ENCODE measurements at regions not wholly inside any gene's neighbourhood (a gene's known extent, or its start where the extent isn't known, plus 50 kb on each side); places are given as distances from the start of the nearest gene placed in this dataset.

- Mint-ChIP-seq H3K27me3 (ENCODE audit: unreplicated experiment) (no peaks in the 10 kb centered on the region), H3K36me3 (ENCODE audit: unreplicated experiment) (peaks cover 2% of the 10 kb centered on the region), H3K4me1 (ENCODE audit: unreplicated experiment) (no peaks in the 10 kb centered on the region), H3K9me3 (ENCODE audit: unreplicated experiment) (peaks cover 8% of the 10 kb centered on the region), H3K4me3 (ENCODE audit: unreplicated experiment) (no peak overlapping the region), H3K27ac (ENCODE audit: unreplicated experiment) (no peak overlapping the region)
- TF ChIP-seq CTCF (IDR thresholded peaks at IDR 0.05), result no peak
- DNase-seq (ENCODE audit: extremely low spot score, unreplicated experiment), result no peak
These were observed 1865.6 kb upstream of the FLRT2 start for GRCh38 chr14:83664389-83664788.

- DNase-seq (ENCODE audit: extremely low spot score, unreplicated experiment), result no peak
- Mint-ChIP-seq H3K9me3 (ENCODE audit: unreplicated experiment) (peaks cover 18% of the 10 kb centered on the region), H3K4me3 (ENCODE audit: unreplicated experiment) (no peak overlapping the region), H3K27me3 (ENCODE audit: unreplicated experiment) (no peaks in the 10 kb centered on the region), H3K4me1 (ENCODE audit: unreplicated experiment) (peaks cover 7% of the 10 kb centered on the region), H3K36me3 (ENCODE audit: unreplicated experiment) (peaks cover 6% of the 10 kb centered on the region), H3K27ac (ENCODE audit: unreplicated experiment) (no peak overlapping the region)
- TF ChIP-seq CTCF (IDR thresholded peaks at IDR 0.05), result no peak
These were observed 1840.7 kb upstream of the FLRT2 start for GRCh38 chr14:83689265-83689664.

DNA sequence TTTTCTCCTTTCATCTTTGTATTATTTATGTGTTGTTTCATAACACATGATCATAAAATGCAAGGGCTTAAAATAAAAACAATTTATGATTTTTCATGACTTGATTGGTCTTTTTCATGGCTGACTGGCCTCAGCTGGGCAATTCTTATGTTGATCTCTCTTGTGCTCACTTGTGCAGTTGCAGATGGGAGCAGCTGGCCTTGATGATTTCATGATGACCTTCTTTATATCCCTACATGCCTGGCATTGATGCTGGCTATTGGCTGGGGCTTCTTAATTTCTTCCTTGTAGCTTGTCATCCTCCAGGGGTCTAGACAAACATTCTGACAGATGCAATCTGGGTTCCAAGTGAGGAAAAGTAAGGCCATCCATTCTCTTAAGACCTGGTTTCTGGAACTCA lies 1832.8 kb upstream of the FLRT2 start:
- no peaks in the 10 kb centered on the region for H3K4me1 Mint-ChIP-seq (ENCODE audit: unreplicated experiment)
- no peaks in the 10 kb centered on the region for H3K36me3 Mint-ChIP-seq (ENCODE audit: unreplicated experiment)
- DNase-seq (ENCODE audit: extremely low spot score, unreplicated experiment), result no peak
- H3K27me3 Mint-ChIP-seq (ENCODE audit: unreplicated experiment), result no peaks in the 10 kb centered on the region
- no peak overlapping the region for H3K27ac Mint-ChIP-seq (ENCODE audit: unreplicated experiment)
- no peak overlapping the region for H3K4me3 Mint-ChIP-seq (ENCODE audit: unreplicated experiment)
- TF ChIP-seq CTCF (IDR thresholded peaks at IDR 0.05), result no peak
- no peaks in the 10 kb centered on the region for H3K9me3 Mint-ChIP-seq (ENCODE audit: unreplicated experiment)

DNA sequence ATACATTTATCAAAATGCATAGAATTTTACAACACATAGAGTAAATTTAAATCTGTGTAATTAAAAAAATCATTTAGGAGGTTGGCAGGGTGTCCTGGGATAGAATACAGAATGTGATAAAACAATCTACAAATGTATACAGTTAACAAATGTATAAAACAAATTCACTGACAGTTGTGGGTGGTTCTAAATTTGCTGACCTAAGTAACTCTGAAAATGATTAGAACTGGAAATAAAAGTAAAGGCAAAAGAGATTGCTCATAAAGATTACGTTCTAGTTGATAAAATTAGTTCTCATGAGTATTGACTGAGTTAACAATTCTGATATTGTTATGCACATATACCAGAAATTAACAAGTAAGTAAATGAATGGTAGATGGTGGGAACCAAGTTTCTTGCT lies 1827.3 kb upstream of the FLRT2 start:
- Mint-ChIP-seq H3K27ac (ENCODE audit: unreplicated experiment) (no peak overlapping the region), H3K9me3 (ENCODE audit: unreplicated experiment) (peaks cover 3% of the 10 kb centered on the region), H3K4me1 (ENCODE audit: unreplicated experiment) (peaks cover 15% of the 10 kb centered on the region), H3K4me3 (ENCODE audit: unreplicated experiment) (no peak overlapping the region), H3K27me3 (ENCODE audit: unreplicated experiment) (no peaks in the 10 kb centered on the region), H3K36me3 (ENCODE audit: unreplicated experiment) (no peaks in the 10 kb centered on the region)
- no peak for DNase-seq (ENCODE audit: extremely low spot score, unreplicated experiment)
- TF ChIP-seq CTCF (IDR thresholded peaks at IDR 0.05), result no peak

- H3K4me1 Mint-ChIP-seq (ENCODE audit: unreplicated experiment), result peaks cover 19% of the 10 kb centered on the region
These were observed 1823.6 kb upstream of the FLRT2 start for GRCh38 chr14:83706231-83706954.

More at GRCh38 chr14:83706231-83706954, 1823.6 kb upstream of the FLRT2 start:
- Mint-ChIP-seq H3K27ac (ENCODE audit: unreplicated experiment) (peak overlapping the region; percentile 33), H3K36me3 (ENCODE audit: unreplicated experiment) (no peaks in the 10 kb centered on the region), H3K4me3 (ENCODE audit: unreplicated experiment) (no peak overlapping the region), H3K9me3 (ENCODE audit: unreplicated experiment) (peaks cover 13% of the 10 kb centered on the region), H3K27me3 (ENCODE audit: unreplicated experiment) (no peaks in the 10 kb centered on the region)
- DNase-seq (ENCODE audit: extremely low spot score, unreplicated experiment), result no peak
- TF ChIP-seq CTCF (IDR thresholded peaks at IDR 0.05), result peak; percentile 21

Measured in osteocyte (in vitro differentiated cells).